Neuronal stem cell (in vitro differentiated cells): ENCODE measurements at regions not wholly inside any gene's neighbourhood (a gene's known extent, or its start where the extent isn't known, plus 50 kb on each side); places are given as distances from the start of the nearest gene placed in this dataset.
"Not testable (repeated sequence)": the region's sequence is repeated elsewhere in the genome, so short reads cannot be mapped to it uniquely, and the experiment has no call there.

Source experiments
- DNase-seq: peaks from one replicate; pipeline ENCODE4 v3.0.0-alpha.2; 2013; ENCODE audit warnings: low spot score
- H2AFZ ChIP-seq: one replicate; pipeline ENCODE4 v1.6.1; 2013; ENCODE audit warnings: mild to moderate bottlenecking, low read length, inconsistent platforms
- H2AK5ac ChIP-seq: 2 replicates; pipeline ENCODE4 v1.6.1; 2013; ENCODE audit warnings: low read depth, mild to moderate bottlenecking, inconsistent platforms, low read length, moderate library complexity, mixed read lengths
- H2BK120ac ChIP-seq: 2 replicates; pipeline ENCODE4 v1.6.1; 2013; ENCODE audit warnings: low read depth, mild to moderate bottlenecking, inconsistent platforms, low read length, moderate library complexity, mixed read lengths
- H2BK12ac ChIP-seq: one replicate; pipeline ENCODE4 v1.6.1; 2013; ENCODE audit warnings: low read length, inconsistent platforms
- H2BK15ac ChIP-seq: 2 replicates; pipeline ENCODE4 v1.6.1; 2013; ENCODE audit warnings: mild to moderate bottlenecking, low read length, inconsistent platforms, mixed read lengths
- H2BK5ac ChIP-seq: one replicate; pipeline ENCODE4 v1.6.1; 2013; ENCODE audit warnings: inconsistent platforms, mild to moderate bottlenecking, low read length, moderate library complexity
- H3K14ac ChIP-seq: one replicate; pipeline ENCODE4 v1.6.1; 2013; ENCODE audit warnings: low read length, inconsistent platforms
- H3K18ac ChIP-seq: 2 replicates; pipeline ENCODE4 v1.6.1; 2013; ENCODE audit warnings: low read length, inconsistent platforms
- H3K23ac ChIP-seq: 2 replicates; pipeline ENCODE4 v1.6.1; 2013; ENCODE audit warnings: low read depth, mild to moderate bottlenecking, mixed read lengths, low read length, inconsistent platforms; ENCODE audit not compliant: poor library complexity
- H3K27ac ChIP-seq: replicated peaks from 3 replicates; pipeline ENCODE4 v1.5.1; 2013; ENCODE audit warnings: low read length, inconsistent platforms
- H3K27me3 ChIP-seq, 3 experiments: 2 replicates each; pipeline ENCODE4 v1.6.1; 2013; ENCODE audit warnings: low read length in 3 of 3, mild to moderate bottlenecking in 2 of 3, inconsistent platforms in 1 of 3, low read depth in 1 of 3, mixed read lengths in 1 of 3, moderate library complexity in 1 of 3; ENCODE audit not compliant: control insufficient read depth in 3 of 3, insufficient read depth in 3 of 3
- H3K36me3 ChIP-seq, 2 donors: replicated peaks in 1 of 2; 2 replicates each; pipeline ENCODE4 v1.6.1; 2013; ENCODE audit warnings: low read length in 2 of 2; ENCODE audit not compliant: control insufficient read depth in 2 of 2, insufficient read depth in 2 of 2
- H3K4ac ChIP-seq: 2 replicates; pipeline ENCODE4 v1.6.1; 2013; ENCODE audit warnings: inconsistent platforms, mild to moderate bottlenecking, low read length, moderate library complexity
- H3K4me1 ChIP-seq, 2 donors: 1 replicate in 1 of 2; 2 replicates in 1 of 2; pipeline ENCODE4 v1.6.1; 2013; ENCODE audit warnings: low read length in 2 of 2, low read depth in 1 of 2; ENCODE audit not compliant: control insufficient read depth in 2 of 2, insufficient read depth in 1 of 2
- H3K4me2 ChIP-seq: one replicate; pipeline ENCODE4 v1.6.1; 2013; ENCODE audit warnings: mild to moderate bottlenecking, low read length, inconsistent platforms; ENCODE audit not compliant: insufficient read depth, poor library complexity, severe bottlenecking
- H3K4me3 ChIP-seq, 2 donors: 2 replicates each; pipeline ENCODE4 v1.5.1; 2013; ENCODE audit warnings: low read length in 2 of 2, mild to moderate bottlenecking in 2 of 2, inconsistent platforms in 1 of 2, moderate library complexity in 1 of 2
- H3K79me1 ChIP-seq: one replicate; pipeline ENCODE4 v1.6.1; 2013; ENCODE audit warnings: low read depth, mild to moderate bottlenecking, inconsistent platforms, low read length, moderate library complexity
- H3K9ac ChIP-seq: one replicate; pipeline ENCODE4 v1.6.1; 2013; ENCODE audit warnings: mild to moderate bottlenecking, low read depth, low read length, inconsistent platforms; ENCODE audit not compliant: poor library complexity
- H3K9me3 ChIP-seq, 2 donors: replicated peaks in 1 of 2; 2 replicates each; pipeline versions ENCODE3 to v1.6.1; 2013; ENCODE audit warnings: low read length in 2 of 2, mild to moderate bottlenecking in 2 of 2, inconsistent platforms in 1 of 2, low read depth in 1 of 2, mixed read lengths in 1 of 2, moderate library complexity in 1 of 2; ENCODE audit not compliant: control insufficient read depth in 2 of 2, insufficient read depth in 1 of 2
- H4K8ac ChIP-seq: one replicate; pipeline ENCODE4 v1.6.1; 2013; ENCODE audit warnings: low read depth, mild to moderate bottlenecking, inconsistent platforms, low read length, moderate library complexity
- H4K91ac ChIP-seq: one replicate; pipeline ENCODE4 v1.6.1; 2013; ENCODE audit warnings: low read length, low read depth, mild to moderate bottlenecking, inconsistent platforms; ENCODE audit not compliant: poor library complexity
- WGBS, 2 donors: extraction: QIAGEN DNeasy Blood & Tissue Kit; methylation state at CpG; one replicate each; pipeline ENCODE4 v1.1.7; 2013; ENCODE audit warnings: missing lambda C conversion rate in 2 of 2, mixed read lengths in 1 of 2; ENCODE audit not compliant: insufficient read length in 2 of 2, insufficient replicate concordance in 1 of 2; ENCODE audit errors: extremely low coverage in 2 of 2; 5-methylcytosine and 5-hydroxymethylcytosine counted together

GRCh38 chr5:102635399-102635798, 119.7 kb upstream of the PAM start:
- not testable (repeated sequence) for H2BK5ac ChIP-seq, H3K14ac ChIP-seq, H3K36me3 ChIP-seq, H3K9ac ChIP-seq, H3K9me3 ChIP-seq, H2BK120ac ChIP-seq, H3K18ac ChIP-seq, H3K4me2 ChIP-seq, H4K91ac ChIP-seq, H3K4ac ChIP-seq, H3K4me3 ChIP-seq, H4K8ac ChIP-seq, H3K27me3 ChIP-seq, H3K79me1 ChIP-seq, H2AFZ ChIP-seq, H2BK15ac ChIP-seq, H3K4me1 ChIP-seq, H3K23ac ChIP-seq, H2BK12ac ChIP-seq, H2AK5ac ChIP-seq, DNase-seq, H3K27ac ChIP-seq
- no CpG with 5 or more reads among the region's 1 CpG for WGBS, 2 donors

GRCh38 chr5:102638316-102638715, 116.8 kb upstream of the PAM start:
- Histone ChIP-seq H3K14ac (no peak overlapping the region), H2AFZ (no peak overlapping the region), H3K9ac (no peak overlapping the region), H2BK12ac (no peak overlapping the region), H3K27ac (no peak overlapping the region), H3K4me2 (no peak overlapping the region), H4K91ac (no peak overlapping the region), H3K79me1 (no peaks in the 10 kb centered on the region), H3K9me3 (no peaks in the 10 kb centered on the region), H4K8ac (no peak overlapping the region), H3K36me3 (no peaks in the 10 kb centered on the region), H2BK120ac (no peak overlapping the region), H2BK5ac (no peak overlapping the region), H2BK15ac (no peak overlapping the region), H3K27me3 (no peaks in the 10 kb centered on the region), H3K4me1 (no peaks in the 10 kb centered on the region), H3K4me3 (no peak overlapping the region), H2AK5ac (no peak overlapping the region), H3K4ac (no peak overlapping the region), H3K18ac (no peak overlapping the region), H3K23ac (no peak overlapping the region)
- no peak for DNase-seq
- WGBS, 2 donors = no CpG with 5 or more reads among the region's 3 CpGs

DNA sequence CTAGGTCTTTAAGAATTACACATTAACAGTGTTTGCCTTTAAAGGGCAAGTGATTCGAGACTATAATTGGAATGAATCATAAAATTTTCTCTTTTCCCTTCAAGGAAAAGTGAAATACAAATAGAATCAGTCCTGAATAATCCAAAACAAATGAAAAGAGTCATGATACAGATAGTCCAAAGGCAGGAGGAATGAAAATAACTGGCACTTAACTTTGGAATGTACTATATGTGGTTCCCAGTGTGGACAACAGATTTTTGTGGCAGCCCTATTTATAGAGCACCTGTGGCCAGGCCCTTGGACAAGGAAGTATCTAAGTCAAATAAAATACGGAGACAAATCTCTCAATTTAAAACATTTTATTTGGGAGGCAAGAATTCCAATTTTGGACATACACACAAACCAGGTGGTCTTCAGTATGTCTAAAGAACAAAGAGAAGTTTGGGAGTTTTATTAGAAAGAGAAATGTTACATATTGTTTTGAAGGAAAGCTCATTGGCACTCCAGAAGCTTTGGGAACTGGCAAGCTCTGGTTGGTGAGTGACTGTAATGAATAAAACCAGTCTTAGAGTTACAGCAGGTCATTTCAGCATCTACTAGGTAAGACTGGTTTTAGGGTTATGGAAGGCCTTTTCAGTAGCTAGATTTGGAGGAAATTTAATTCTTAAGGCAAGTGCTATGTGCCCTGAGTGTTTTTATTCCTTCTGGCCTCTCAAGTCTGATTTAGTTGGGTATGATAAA, 116.0 kb upstream of the PAM start:
- WGBS, 2 donors = no CpG with 5 or more reads among the region's 2 CpGs
- Histone ChIP-seq H3K4me3 (no peak overlapping the region), H3K4ac (no peak overlapping the region), H3K79me1 (no peaks in the 10 kb centered on the region), H4K91ac (no peak overlapping the region), H3K27ac (no peak overlapping the region), H3K18ac (no peak overlapping the region), H3K9ac (no peak overlapping the region), H3K4me2 (no peak overlapping the region), H2BK12ac (no peak overlapping the region), H3K9me3 (no peaks in the 10 kb centered on the region), H2AFZ (no peak overlapping the region), H3K14ac (no peak overlapping the region), H2BK15ac (no peak overlapping the region), H4K8ac (no peak overlapping the region), H3K4me1 (no peaks in the 10 kb centered on the region), H2BK5ac (no peak overlapping the region), H2AK5ac (no peak overlapping the region), H3K36me3 (no peaks in the 10 kb centered on the region), H2BK120ac (no peak overlapping the region), H3K23ac (no peak overlapping the region), H3K27me3 (no peaks in the 10 kb centered on the region)
- no peak for DNase-seq

- no peak overlapping the region for H2BK5ac ChIP-seq
- H3K9me3 ChIP-seq = no peaks in the 10 kb centered on the region
- H3K9ac ChIP-seq = no peak overlapping the region
- no peak overlapping the region for H3K23ac ChIP-seq
- H3K18ac ChIP-seq = no peak overlapping the region
- no peak overlapping the region for H2BK12ac ChIP-seq
- H4K8ac ChIP-seq = no peak overlapping the region
- H2AK5ac ChIP-seq = no peak overlapping the region
- H3K4me3 ChIP-seq = no peak overlapping the region
- no peak overlapping the region for H3K4me2 ChIP-seq
- H4K91ac ChIP-seq = no peak overlapping the region
- no peaks in the 10 kb centered on the region for H3K27me3 ChIP-seq
- no peaks in the 10 kb centered on the region for H3K79me1 ChIP-seq
- no CpG with 5 or more reads among the region's 1 CpG for WGBS, 2 donors
- H3K36me3 ChIP-seq = no peaks in the 10 kb centered on the region
- no peak overlapping the region for H3K27ac ChIP-seq
- H2BK15ac ChIP-seq = no peak overlapping the region
- no peak for DNase-seq
- H3K4me1 ChIP-seq = no peaks in the 10 kb centered on the region
- H2AFZ ChIP-seq = no peak overlapping the region
- H3K14ac ChIP-seq = no peak overlapping the region
- H3K4ac ChIP-seq = no peak overlapping the region
- H2BK120ac ChIP-seq = no peak overlapping the region
Observed at GRCh38 chr5:102649731-102650130, 105.4 kb upstream of the PAM start.
